Left lung (tissue), 4 donors: ENCODE measurements at regions not wholly inside any gene's neighbourhood (a gene's known extent, or its start where the extent isn't known, plus 50 kb on each side); places are given as distances from the start of the nearest gene placed in this dataset.
"Not testable (repeated sequence)": the region's sequence is repeated elsewhere in the genome, so short reads cannot be mapped to it uniquely, and the experiment has no call there.

ENCODE experiments used
- ATAC-seq: fragments of 200-7000 bp; cut with Tn5 transposase; one replicate; pipeline ENCODE4 v1.9.1; 2020; ENCODE audit warnings: moderate library complexity
- DNase-seq, 4 donors: peaks; one replicate each; pipeline ENCODE4 v3.0.0-alpha.2; 2013 to 2020
- H3K27ac ChIP-seq, 2 donors: fragments of 200-600 bp; sonication (generic) in 1 of 2; one replicate each; pipeline versions ENCODE4 v1.5.0 to v1.8.0; 2020 to 2021
- H3K27me3 ChIP-seq, 2 donors: fragments of 200-600 bp; sonication (generic) in 1 of 2; one replicate each; pipeline versions ENCODE4 v1.5.0 to v1.8.0; 2020 to 2021
- H3K36me3 ChIP-seq, 2 donors: fragments of 200-600 bp; sonication (generic) in 1 of 2; one replicate each; pipeline versions ENCODE4 v1.5.0 to v1.8.0; 2020 to 2021
- H3K4me1 ChIP-seq, 2 donors: fragments of 200-600 bp; one replicate each; pipeline ENCODE4 v1.8.0; 2021
- H3K4me3 ChIP-seq, 2 donors: fragments of 200-600 bp; sonication (generic) in 1 of 2; one replicate each; pipeline versions ENCODE4 v1.5.0 to v1.8.0; 2020 to 2021; ENCODE audit warnings: mild to moderate bottlenecking in 1 of 2
- H3K9me3 ChIP-seq, 2 donors: fragments of 200-600 bp; sonication (generic) in 1 of 2; one replicate each; pipeline versions ENCODE4 v1.5.0 to v1.8.0; 2020 to 2021
- intact Hi-C, 2 donors: fragments of 100-400 bp; cut with DNase I; formaldehyde crosslinking; loops; one replicate each; pipeline versions ENCODE4 v1.11.2 to v1.14.2; 2022
- TF ChIP-seq, protein P1 (sequence below), 2 donors: fragments of 200-600 bp; sonication (generic) in 1 of 2; IDR thresholded peaks; one replicate each; pipeline versions ENCODE4 v1.5.0 to v1.8.0; 2021; ENCODE audit warnings: antibody characterized with exemption in 2 of 2
- donor health status: DM: no; HTN: yes; CAD: no.
- donor health status: DM: no; HTN: no; CAD: no.

DNA sequence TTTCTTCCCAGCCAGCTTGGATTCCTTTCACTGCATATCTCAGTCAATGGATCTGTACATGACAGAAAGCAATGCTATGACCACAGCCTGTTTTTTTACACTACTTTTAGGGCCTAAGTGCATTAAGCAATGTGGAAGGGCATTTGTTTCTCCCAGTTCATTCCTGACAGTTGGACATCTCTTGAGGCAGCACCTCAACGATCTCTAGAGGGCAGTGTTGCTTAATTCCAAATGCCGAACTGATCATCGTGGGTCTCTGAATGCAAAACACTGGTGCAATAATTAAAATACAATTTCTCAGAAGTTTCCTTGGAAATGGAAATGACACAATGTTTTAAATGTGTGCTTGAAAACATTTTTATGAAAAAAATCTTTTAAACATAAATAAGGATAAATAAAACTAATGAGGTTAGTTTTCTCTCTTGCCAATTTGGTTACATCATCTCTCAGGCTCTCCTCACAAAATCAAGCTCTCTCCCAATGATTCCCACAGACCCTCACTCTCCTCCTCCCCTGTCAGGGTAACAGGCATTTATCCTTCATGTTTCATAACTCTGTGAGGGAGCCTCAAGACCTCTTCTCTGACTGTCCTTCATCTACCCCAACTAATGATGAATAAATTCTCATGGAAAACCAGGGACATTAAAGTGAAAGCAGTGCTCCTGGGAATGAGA lies 192.4 kb upstream of the SLC16A7 start:
- TF ChIP-seq, protein P1, sequence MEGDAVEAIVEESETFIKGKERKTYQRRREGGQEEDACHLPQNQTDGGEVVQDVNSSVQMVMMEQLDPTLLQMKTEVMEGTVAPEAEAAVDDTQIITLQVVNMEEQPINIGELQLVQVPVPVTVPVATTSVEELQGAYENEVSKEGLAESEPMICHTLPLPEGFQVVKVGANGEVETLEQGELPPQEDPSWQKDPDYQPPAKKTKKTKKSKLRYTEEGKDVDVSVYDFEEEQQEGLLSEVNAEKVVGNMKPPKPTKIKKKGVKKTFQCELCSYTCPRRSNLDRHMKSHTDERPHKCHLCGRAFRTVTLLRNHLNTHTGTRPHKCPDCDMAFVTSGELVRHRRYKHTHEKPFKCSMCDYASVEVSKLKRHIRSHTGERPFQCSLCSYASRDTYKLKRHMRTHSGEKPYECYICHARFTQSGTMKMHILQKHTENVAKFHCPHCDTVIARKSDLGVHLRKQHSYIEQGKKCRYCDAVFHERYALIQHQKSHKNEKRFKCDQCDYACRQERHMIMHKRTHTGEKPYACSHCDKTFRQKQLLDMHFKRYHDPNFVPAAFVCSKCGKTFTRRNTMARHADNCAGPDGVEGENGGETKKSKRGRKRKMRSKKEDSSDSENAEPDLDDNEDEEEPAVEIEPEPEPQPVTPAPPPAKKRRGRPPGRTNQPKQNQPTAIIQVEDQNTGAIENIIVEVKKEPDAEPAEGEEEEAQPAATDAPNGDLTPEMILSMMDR (IDR thresholded peaks at IDR 0.05): peak; percentile 65 to 74
- H3K9me3 ChIP-seq: no peaks in the 10 kb centered on the region
- peak overlapping the region in 1 of 2 donors; percentile 36 for H3K27ac ChIP-seq
- peak in 2 of 4 donors; percentile 68 to 82 for DNase-seq
- peak; percentile 97 for ATAC-seq
- H3K4me1 ChIP-seq: peaks cover 0 to 5% of the 10 kb centered on the region in 2 donors
- H3K27me3 ChIP-seq: no peaks in the 10 kb centered on the region
- H3K4me3 ChIP-seq: no peak overlapping the region
- H3K36me3 ChIP-seq: no peaks in the 10 kb centered on the region
- intact Hi-C loops: no loop called here

DNA sequence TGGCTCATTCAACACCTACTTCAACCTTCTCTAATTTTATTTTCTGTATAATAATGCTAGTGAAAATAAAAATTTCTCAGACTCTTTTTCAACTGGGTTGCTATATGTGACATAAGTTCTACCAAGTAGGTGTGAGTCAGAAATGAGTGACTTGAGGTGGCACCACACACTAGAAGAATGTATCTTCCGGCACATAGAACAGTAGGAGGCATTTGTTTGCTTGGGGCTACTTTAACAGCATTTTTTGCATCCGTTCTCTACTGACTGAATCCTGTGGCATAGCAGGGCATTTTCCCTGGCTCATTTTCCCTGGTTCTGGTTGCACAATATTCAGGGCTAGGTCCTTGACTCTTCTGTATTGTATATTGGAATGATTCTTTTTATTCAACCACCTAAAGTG lies 194.0 kb upstream of the SLC16A7 start:
- DNase-seq (no peak), ATAC-seq (peak; percentile 15)
- Histone ChIP-seq H3K4me1 (peaks cover 0 to 5% of the 10 kb centered on the region in 2 donors), H3K36me3 (no peaks in the 10 kb centered on the region), H3K27ac (no peak overlapping the region), H3K27me3 (no peaks in the 10 kb centered on the region), H3K9me3 (no peaks in the 10 kb centered on the region), H3K4me3 (no peak overlapping the region)
- TF ChIP-seq, protein P1 (IDR thresholded peaks at IDR 0.05): no peak
- intact Hi-C loops: no loop called here

DNA sequence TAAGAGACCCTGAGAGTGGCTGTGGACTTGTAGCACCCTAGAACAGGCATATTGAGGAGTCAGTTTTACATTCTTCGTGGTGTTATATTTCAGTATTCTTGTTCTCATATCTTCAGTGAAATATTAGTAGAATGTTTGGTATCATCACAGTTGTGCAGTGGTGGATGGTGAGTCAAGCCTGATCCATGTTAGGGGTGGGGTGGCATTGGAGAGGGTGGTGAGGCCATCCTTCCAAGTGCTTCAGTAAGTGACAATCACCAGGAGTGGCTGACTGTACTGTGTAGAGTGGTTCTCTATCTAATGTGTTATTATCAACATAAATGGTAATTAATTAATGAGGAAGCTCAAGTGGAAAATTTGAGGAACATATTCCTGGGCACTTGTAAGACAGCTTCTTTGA lies 197.7 kb upstream of the SLC16A7 start:
- ATAC-seq (peak; percentile 41), DNase-seq (no peak)
- Histone ChIP-seq H3K27me3 (no peaks in the 10 kb centered on the region), H3K4me1 (no peaks in the 10 kb centered on the region), H3K36me3 (no peaks in the 10 kb centered on the region), H3K9me3 (no peaks in the 10 kb centered on the region), H3K4me3 (no peak overlapping the region), H3K27ac (no peak overlapping the region)
- TF ChIP-seq, protein P1 (IDR thresholded peaks at IDR 0.05): no peak
- intact Hi-C loops: no loop called here

DNA sequence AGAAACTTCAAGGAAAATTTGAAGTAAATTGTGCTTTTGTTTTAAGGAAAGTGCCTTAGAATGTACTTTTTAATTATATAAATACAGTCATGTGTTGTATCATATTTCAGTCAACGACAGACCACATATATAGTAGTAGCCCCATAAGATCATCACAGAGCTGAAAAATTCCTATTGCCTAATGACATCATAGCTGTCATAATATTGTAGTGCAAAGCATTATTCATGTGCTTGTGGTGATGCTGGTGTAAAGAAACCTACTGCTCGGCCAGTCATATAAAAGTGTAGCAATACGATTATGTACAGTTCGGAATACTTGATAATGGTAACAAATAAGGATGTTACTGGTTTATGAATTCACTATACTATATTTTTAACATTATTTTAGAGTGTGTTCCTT lies 198.9 kb upstream of the SLC16A7 start:
- DNase-seq: no peak
- no peaks in the 10 kb centered on the region for H3K27me3 ChIP-seq
- TF ChIP-seq, protein P1 (IDR thresholded peaks at IDR 0.05): no peak
- no peaks in the 10 kb centered on the region for H3K4me1 ChIP-seq
- H3K4me3 ChIP-seq: no peak overlapping the region
- no peaks in the 10 kb centered on the region for H3K36me3 ChIP-seq
- H3K27ac ChIP-seq: no peak overlapping the region
- no peaks in the 10 kb centered on the region for H3K9me3 ChIP-seq
- intact Hi-C loops: no loop called here
- no peak for ATAC-seq

DNA sequence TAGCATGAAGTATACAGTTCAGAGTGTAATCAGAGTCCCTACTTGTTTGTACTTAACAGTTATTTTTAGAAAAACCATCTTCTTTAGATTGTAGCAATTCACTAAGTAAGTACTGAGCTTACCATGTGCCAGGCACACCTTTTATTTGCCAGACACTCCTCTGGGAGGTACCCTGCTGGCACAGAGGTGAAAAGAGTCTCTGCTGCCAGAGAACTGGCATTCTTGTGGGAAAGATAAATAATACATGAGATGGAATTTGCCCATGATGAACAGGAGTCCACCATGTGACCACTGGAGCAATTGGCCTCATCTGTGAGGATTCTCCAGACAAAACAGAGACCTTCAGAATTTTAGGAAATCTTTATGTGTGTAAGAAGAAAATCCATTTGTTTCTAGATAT lies 199.3 kb upstream of the SLC16A7 start:
- intact Hi-C loops: no loop called here
- TF ChIP-seq, protein P1 (IDR thresholded peaks at IDR 0.05): no peak
- no peaks in the 10 kb centered on the region for H3K36me3 ChIP-seq
- peak; percentile 79 for ATAC-seq
- no peak overlapping the region for H3K27ac ChIP-seq
- DNase-seq: no peak
- no peaks in the 10 kb centered on the region for H3K4me1 ChIP-seq
- no peaks in the 10 kb centered on the region for H3K9me3 ChIP-seq
- H3K27me3 ChIP-seq: no peaks in the 10 kb centered on the region
- no peak overlapping the region for H3K4me3 ChIP-seq

GRCh38 chr12:59395310-59395709 lies 200.5 kb upstream of the SLC16A7 start:
- H3K27me3 ChIP-seq, H3K36me3 ChIP-seq, intact Hi-C loops, ATAC-seq, DNase-seq, H3K27ac ChIP-seq, H3K4me1 ChIP-seq, H3K4me3 ChIP-seq, H3K9me3 ChIP-seq: not testable (repeated sequence)
